ENCODE measurements at regions not wholly inside any gene's neighbourhood (a gene's known extent, or its start where the extent isn't known, plus 50 kb on each side); places are given as distances from the start of the nearest gene placed in this dataset.
"Not testable (repeated sequence)": the region's sequence is repeated elsewhere in the genome, so short reads cannot be mapped to it uniquely, and the experiment has no call there.

- H3K4me3 Mint-ChIP-seq; H3K4me1 Mint-ChIP-seq; H3K27me3 Mint-ChIP-seq (ENCODE audit: low read depth in 3 of 3); DNase-seq; H3K36me3 Mint-ChIP-seq; H3K27ac Mint-ChIP-seq: not testable (repeated sequence)
- peaks cover 2 to 25% (median 16%) of the 10 kb centered on the region in 6 donors for H3K9me3 Mint-ChIP-seq
Observed at GRCh38 chr6:23821141-23821540, 304.9 kb upstream of the NRSN1 start.

DNA sequence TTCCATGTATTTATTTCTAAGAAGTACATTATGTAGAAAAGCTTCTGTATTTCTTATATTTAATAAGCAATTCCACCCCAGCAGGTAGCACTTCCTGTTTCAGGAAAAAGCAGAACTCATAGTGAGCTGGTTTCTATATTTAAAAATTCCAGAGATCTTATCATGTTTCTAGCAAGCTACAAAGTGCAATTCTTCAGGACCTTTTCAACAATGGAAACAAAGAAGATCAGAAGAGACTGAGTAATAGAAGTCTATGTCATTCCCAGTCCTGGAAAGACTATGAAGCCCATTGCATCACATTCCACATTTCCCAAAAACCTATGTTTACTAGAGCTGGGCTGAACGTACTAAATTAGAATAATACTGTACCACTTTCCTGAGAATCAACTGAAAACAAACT is 302.6 kb upstream of the NRSN1 start:
- Mint-ChIP-seq H3K27me3 (ENCODE audit: low read depth in 3 of 3) (peaks cover 0 to 1% (median 0%) of the 10 kb centered on the region in 3 donors), H3K36me3 (no peaks in the 10 kb centered on the region), H3K27ac (no peak overlapping the region), H3K4me1 (no peaks in the 10 kb centered on the region), H3K9me3 (peaks cover 2 to 16% (median 11%) of the 10 kb centered on the region in 6 donors), H3K4me3 (no peak overlapping the region)
- no peak for DNase-seq

DNA sequence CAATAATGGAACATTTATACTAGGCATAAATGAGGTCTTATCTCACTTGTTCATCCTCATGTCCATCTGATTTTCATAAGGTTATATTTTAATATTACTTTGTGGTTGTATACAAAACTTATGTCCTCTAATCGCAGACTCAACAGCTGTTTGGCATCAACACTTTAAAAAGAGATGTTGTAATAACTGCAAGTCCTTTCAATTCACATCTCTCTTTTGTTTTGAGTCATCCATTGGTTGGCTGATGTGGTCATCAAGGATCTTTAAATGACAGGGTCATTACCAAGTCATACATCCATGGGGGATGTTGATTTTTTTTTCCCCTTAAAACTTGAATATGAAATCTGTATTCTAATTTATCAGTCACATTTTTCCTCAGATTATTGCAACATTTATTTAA is 299.4 kb upstream of the NRSN1 start:
- no peak for DNase-seq
- Mint-ChIP-seq H3K9me3 (peaks cover 0 to 14% (median 5%) of the 10 kb centered on the region in 6 donors), H3K36me3 (no peaks in the 10 kb centered on the region), H3K4me1 (no peaks in the 10 kb centered on the region), H3K4me3 (no peak overlapping the region), H3K27ac (no peak overlapping the region), H3K27me3 (ENCODE audit: low read depth in 3 of 3) (no peaks in the 10 kb centered on the region)

GRCh38 chr6:23828861-23829260 is 297.2 kb upstream of the NRSN1 start:
- H3K9me3 Mint-ChIP-seq: peaks cover 4 to 22% (median 8%) of the 10 kb centered on the region in 6 donors
- no peaks in the 10 kb centered on the region for H3K4me1 Mint-ChIP-seq
- no peaks in the 10 kb centered on the region for H3K27me3 Mint-ChIP-seq (ENCODE audit: low read depth in 3 of 3)
- no peak overlapping the region for H3K27ac Mint-ChIP-seq
- DNase-seq: no peak
- no peak overlapping the region for H3K4me3 Mint-ChIP-seq
- H3K36me3 Mint-ChIP-seq: no peaks in the 10 kb centered on the region

DNA sequence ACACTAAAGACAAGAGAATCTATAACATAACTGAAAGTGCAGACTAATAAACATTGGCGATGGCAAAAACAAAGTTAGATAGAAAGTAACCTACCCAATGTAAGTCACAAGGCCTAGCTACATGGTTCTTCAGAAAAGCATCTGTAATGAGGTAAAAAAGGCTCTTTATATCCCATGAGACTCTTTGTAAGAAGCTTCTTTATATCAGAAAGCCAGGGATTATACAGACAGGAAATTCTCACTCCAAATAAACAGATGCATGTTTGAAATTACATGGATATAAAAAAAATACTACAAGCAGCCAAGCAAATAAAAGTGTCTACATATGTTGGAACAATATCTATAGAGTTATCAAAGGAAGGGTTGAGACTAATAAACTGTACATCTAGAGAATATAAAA is 284.9 kb upstream of the NRSN1 start:
- Mint-ChIP-seq H3K9me3 (peaks cover 4 to 18% (median 10%) of the 10 kb centered on the region in 6 donors), H3K27me3 (ENCODE audit: low read depth in 3 of 3) (peaks cover 0 to 1% (median 0%) of the 10 kb centered on the region in 3 donors), H3K4me3 (no peak overlapping the region)

GRCh38 chr6:23842760-23843159 is 283.3 kb upstream of the NRSN1 start:
- no peaks in the 10 kb centered on the region for H3K4me1 Mint-ChIP-seq
- peaks cover 6 to 18% (median 11%) of the 10 kb centered on the region in 6 donors for H3K9me3 Mint-ChIP-seq
- no peak overlapping the region for H3K27ac Mint-ChIP-seq
- H3K27me3 Mint-ChIP-seq (ENCODE audit: low read depth in 3 of 3): peaks cover 0 to 1% (median 0%) of the 10 kb centered on the region in 3 donors
- no peaks in the 10 kb centered on the region for H3K36me3 Mint-ChIP-seq
- H3K4me3 Mint-ChIP-seq: no peak overlapping the region
- no peak for DNase-seq

More for the DNA sequence above, 284.9 kb upstream of the NRSN1 start:
- H3K4me1 Mint-ChIP-seq: no peaks in the 10 kb centered on the region
- DNase-seq: no peak
- no peak overlapping the region for H3K27ac Mint-ChIP-seq
- no peaks in the 10 kb centered on the region for H3K36me3 Mint-ChIP-seq

DNA sequence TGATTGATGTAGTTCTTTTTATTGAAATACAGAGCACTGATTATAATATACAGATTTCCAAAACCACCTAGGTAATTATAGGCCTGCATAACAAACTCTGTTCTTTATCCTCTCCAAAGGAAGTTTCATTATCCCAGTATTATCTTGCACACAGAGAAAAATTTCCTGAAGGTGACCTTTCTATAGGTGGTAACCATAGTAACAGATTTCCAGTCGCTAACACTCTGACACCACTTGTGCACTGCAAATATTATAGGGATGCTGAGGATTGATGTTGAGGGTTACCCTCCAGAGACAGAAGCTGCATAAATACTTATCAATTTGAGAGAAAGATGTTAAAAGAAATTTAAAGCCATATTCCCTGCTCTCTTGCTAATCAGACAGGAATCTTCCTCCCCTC is 274.5 kb upstream of the NRSN1 start:
- H3K4me1 Mint-ChIP-seq: no peaks in the 10 kb centered on the region
- DNase-seq: no peak
- no peaks in the 10 kb centered on the region for H3K36me3 Mint-ChIP-seq
- peaks cover 0 to 1% (median 0%) of the 10 kb centered on the region in 3 donors for H3K27me3 Mint-ChIP-seq (ENCODE audit: low read depth in 3 of 3)
- no peak overlapping the region for H3K27ac Mint-ChIP-seq
- H3K9me3 Mint-ChIP-seq: peaks cover 0 to 13% (median 9%) of the 10 kb centered on the region in 6 donors
- H3K4me3 Mint-ChIP-seq: no peak overlapping the region

DNA sequence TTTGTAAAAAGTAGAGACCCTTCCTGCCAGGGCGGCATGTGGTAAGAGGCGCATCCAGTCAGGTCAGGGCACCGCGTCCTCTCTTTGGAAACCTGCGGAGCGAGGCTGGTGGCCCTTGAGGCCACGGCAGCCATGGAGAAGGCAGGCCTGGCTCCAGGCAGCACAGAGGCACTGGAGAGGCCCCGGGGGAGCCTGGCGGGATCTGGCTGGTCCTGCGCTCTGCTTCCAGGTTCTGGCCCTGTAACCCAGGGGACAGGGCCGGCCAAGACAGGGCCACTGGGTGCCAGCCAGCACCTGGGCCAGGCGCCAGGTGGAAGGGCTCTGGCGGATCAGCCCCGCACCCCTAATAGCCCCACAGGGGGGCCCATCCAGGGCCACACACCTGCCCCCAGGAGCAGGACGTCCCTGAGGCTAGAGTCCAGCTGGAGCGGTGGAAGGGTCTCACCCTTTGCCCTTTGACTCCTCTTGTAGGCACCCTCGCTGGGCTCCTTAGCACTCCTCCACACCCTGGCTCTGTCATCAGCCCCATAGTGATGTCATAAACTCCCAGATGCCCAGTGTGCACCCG is 272.4 kb upstream of the NRSN1 start:
- H3K27me3 Mint-ChIP-seq (ENCODE audit: low read depth in 3 of 3); H3K4me1 Mint-ChIP-seq; DNase-seq; H3K4me3 Mint-ChIP-seq; H3K36me3 Mint-ChIP-seq; H3K27ac Mint-ChIP-seq: not testable (repeated sequence)
- H3K9me3 Mint-ChIP-seq: peaks cover 2 to 28% (median 14%) of the 10 kb centered on the region in 6 donors

GRCh38 chr6:23854154-23854553 is 271.9 kb upstream of the NRSN1 start:
- H3K4me3 Mint-ChIP-seq; H3K27me3 Mint-ChIP-seq (ENCODE audit: low read depth in 3 of 3); H3K36me3 Mint-ChIP-seq; DNase-seq; H3K4me1 Mint-ChIP-seq; H3K27ac Mint-ChIP-seq: not testable (repeated sequence)
- peaks cover 2 to 28% (median 13%) of the 10 kb centered on the region in 6 donors for H3K9me3 Mint-ChIP-seq

DNA sequence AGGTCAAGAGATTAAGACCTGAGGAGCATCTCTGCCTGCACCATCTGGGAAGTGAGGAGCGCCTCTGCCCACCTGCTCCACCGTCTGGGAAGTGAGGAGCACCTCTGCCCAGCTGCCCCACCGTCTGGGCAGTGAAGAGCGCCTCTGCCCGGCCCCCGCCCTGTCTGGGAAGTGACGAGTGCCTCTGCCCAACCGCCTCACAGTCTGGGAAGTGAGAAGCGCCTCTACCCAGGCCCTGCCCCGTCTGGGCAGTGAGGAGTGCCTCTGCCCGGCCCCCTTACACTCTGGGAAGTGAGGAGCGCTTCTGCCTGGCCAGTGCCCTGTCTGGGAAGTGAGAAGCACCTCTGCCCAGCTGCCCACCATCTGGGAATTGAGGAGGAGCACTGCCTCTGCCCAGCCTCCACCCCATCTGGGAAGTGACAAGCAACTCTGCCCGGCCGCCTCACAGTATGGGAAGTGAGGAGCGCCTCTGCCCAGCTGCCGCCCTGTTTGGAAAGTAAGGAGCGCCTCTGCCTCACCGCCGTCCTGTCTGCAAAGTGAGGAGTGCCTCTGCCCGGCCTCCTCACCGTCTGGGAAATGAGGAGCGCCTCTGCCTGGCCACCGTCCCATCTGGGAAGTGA is 270.4 kb upstream of the NRSN1 start:
- no peak for DNase-seq
- Mint-ChIP-seq H3K4me1 (no peaks in the 10 kb centered on the region), H3K27ac (no peak overlapping the region), H3K9me3 (peaks cover 8 to 36% (median 17%) of the 10 kb centered on the region in 6 donors), H3K36me3 (peaks cover 0 to 4% (median 0%) of the 10 kb centered on the region in 3 donors), H3K4me3 (no peak overlapping the region), H3K27me3 (ENCODE audit: low read depth in 3 of 3) (peaks cover 0 to 3% (median 0%) of the 10 kb centered on the region in 3 donors)

- no peaks in the 10 kb centered on the region for H3K4me1 Mint-ChIP-seq
Observed at GRCh38 chr6:23870496-23870895, 255.5 kb upstream of the NRSN1 start.

GRCh38 chr6:23873161-23873560 is 252.9 kb upstream of the NRSN1 start:
- no peak overlapping the region for H3K4me3 Mint-ChIP-seq
- H3K36me3 Mint-ChIP-seq: no peaks in the 10 kb centered on the region
- no peak for DNase-seq
- no peaks in the 10 kb centered on the region for H3K4me1 Mint-ChIP-seq
- no peaks in the 10 kb centered on the region for H3K27me3 Mint-ChIP-seq (ENCODE audit: low read depth in 3 of 3)
- no peak overlapping the region for H3K27ac Mint-ChIP-seq
- H3K9me3 Mint-ChIP-seq: peaks cover 0 to 4% (median under 1%) of the 10 kb centered on the region in 6 donors

More at GRCh38 chr6:23870496-23870895, 255.5 kb upstream of the NRSN1 start:
- Mint-ChIP-seq H3K27ac (no peak overlapping the region), H3K4me3 (no peak overlapping the region), H3K9me3 (peaks cover under 1 to 7% (median 3%) of the 10 kb centered on the region in 6 donors), H3K27me3 (ENCODE audit: low read depth in 3 of 3) (no peaks in the 10 kb centered on the region), H3K36me3 (no peaks in the 10 kb centered on the region)
- DNase-seq: no peak

- no peak overlapping the region for H3K27ac Mint-ChIP-seq
- H3K27me3 Mint-ChIP-seq (ENCODE audit: low read depth in 3 of 3): no peaks in the 10 kb centered on the region
- H3K9me3 Mint-ChIP-seq: peaks cover 0 to 4% (median under 1%) of the 10 kb centered on the region in 6 donors
- no peak overlapping the region for H3K4me3 Mint-ChIP-seq
- H3K36me3 Mint-ChIP-seq: no peaks in the 10 kb centered on the region
- DNase-seq: no peak
- no peaks in the 10 kb centered on the region for H3K4me1 Mint-ChIP-seq
Observed at GRCh38 chr6:23875006-23875405, 251.0 kb upstream of the NRSN1 start.

DNA sequence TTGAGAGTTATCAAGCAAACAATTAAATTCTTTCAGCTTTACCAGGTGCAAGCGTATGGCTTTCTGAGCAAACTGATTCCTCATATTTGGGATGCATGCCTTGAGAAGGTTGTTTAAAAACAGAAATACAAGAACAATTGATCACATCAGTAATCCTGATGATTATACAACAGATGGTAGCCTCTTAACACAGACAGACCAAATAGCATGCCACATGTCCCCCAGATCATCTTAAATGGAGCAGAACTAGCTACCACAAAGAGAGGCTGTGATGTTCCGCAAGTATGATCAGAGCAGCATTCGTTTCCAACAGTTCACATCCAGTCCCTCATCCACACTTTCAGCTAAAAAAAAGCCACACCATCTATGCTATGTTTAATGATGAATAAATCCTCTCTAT is 246.2 kb upstream of the NRSN1 start:
- peaks cover 2 to 8% (median 4%) of the 10 kb centered on the region in 6 donors for H3K9me3 Mint-ChIP-seq
- no peaks in the 10 kb centered on the region for H3K4me1 Mint-ChIP-seq
- no peak overlapping the region for H3K4me3 Mint-ChIP-seq
- H3K27ac Mint-ChIP-seq: no peak overlapping the region
- DNase-seq: no peak
- H3K27me3 Mint-ChIP-seq (ENCODE audit: low read depth in 3 of 3): no peaks in the 10 kb centered on the region
- H3K36me3 Mint-ChIP-seq: no peaks in the 10 kb centered on the region

Data from immature natural killer cell (primary cell).